Chondrocyte (in vitro differentiated cells): ENCODE measurements at regions not wholly inside any gene's neighbourhood (a gene's known extent, or its start where the extent isn't known, plus 50 kb on each side); places are given as distances from the start of the nearest gene placed in this dataset.

Experiments
- DNase-seq: peaks from one replicate; pipeline ENCODE4 v3.0.0; 2021; ENCODE audit warnings: mixed read lengths, low spot score
- H3K27ac Mint-ChIP-seq: one replicate; pipeline ENCODE4 v1.8.0; 2021; ENCODE audit warnings: mild to moderate bottlenecking, moderate library complexity, mixed read lengths; ENCODE audit not compliant: unreplicated experiment
- H3K27me3 Mint-ChIP-seq: 2 replicates; pipeline ENCODE4 v1.8.0; 2021; ENCODE audit warnings: low read depth, mixed read lengths
- H3K36me3 Mint-ChIP-seq: 2 replicates; pipeline ENCODE4 v1.8.0; 2021; ENCODE audit warnings: low read depth, mixed read lengths
- H3K4me1 Mint-ChIP-seq: 2 replicates; pipeline ENCODE4 v1.8.0; 2021; ENCODE audit warnings: low read depth, mild to moderate bottlenecking, mixed read lengths
- H3K4me3 Mint-ChIP-seq: one replicate; pipeline ENCODE4 v1.8.0; 2021; ENCODE audit warnings: mild to moderate bottlenecking, moderate library complexity, mixed read lengths; ENCODE audit not compliant: unreplicated experiment
- H3K9me3 Mint-ChIP-seq: 2 replicates; pipeline ENCODE4 v1.8.0; 2021; ENCODE audit warnings: low read depth, mixed read lengths
- TF ChIP-seq, protein P1 (sequence below): fragments of 200-600 bp; sonication (generic); IDR thresholded peaks from 2 replicates; pipeline ENCODE4 v1.5.0; 2021; ENCODE audit warnings: antibody characterized with exemption, mild to moderate bottlenecking, moderate library complexity

DNA sequence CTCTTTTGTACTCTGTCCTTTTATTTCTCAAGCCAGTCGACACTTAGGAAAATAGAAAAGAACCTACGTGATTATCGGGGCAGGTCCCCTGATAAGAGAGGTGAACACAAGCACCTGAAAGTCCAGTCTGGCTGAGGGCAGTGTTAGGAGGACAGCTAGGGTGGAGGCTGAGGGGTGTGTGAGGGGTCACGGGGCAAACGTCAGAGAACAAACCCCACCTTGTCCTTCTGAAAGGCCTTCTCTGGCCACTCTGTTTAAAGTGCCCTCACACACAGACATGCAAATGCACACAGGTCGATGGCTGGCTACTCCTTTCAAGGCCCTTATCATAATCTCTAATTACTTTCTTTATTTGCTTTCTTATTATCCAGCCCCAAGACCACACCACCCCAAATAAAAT lies 108.8 kb downstream of the ESM1 start:
- DNase-seq, result no peak
- peaks cover 2% of the 10 kb centered on the region for H3K36me3 Mint-ChIP-seq
- H3K27ac Mint-ChIP-seq, result no peak overlapping the region
- TF ChIP-seq, protein P1, sequence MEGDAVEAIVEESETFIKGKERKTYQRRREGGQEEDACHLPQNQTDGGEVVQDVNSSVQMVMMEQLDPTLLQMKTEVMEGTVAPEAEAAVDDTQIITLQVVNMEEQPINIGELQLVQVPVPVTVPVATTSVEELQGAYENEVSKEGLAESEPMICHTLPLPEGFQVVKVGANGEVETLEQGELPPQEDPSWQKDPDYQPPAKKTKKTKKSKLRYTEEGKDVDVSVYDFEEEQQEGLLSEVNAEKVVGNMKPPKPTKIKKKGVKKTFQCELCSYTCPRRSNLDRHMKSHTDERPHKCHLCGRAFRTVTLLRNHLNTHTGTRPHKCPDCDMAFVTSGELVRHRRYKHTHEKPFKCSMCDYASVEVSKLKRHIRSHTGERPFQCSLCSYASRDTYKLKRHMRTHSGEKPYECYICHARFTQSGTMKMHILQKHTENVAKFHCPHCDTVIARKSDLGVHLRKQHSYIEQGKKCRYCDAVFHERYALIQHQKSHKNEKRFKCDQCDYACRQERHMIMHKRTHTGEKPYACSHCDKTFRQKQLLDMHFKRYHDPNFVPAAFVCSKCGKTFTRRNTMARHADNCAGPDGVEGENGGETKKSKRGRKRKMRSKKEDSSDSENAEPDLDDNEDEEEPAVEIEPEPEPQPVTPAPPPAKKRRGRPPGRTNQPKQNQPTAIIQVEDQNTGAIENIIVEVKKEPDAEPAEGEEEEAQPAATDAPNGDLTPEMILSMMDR, result no peak
- H3K9me3 Mint-ChIP-seq, result no peaks in the 10 kb centered on the region
- peaks cover 22% of the 10 kb centered on the region for H3K4me1 Mint-ChIP-seq
- H3K27me3 Mint-ChIP-seq, result peaks cover 3% of the 10 kb centered on the region
- no peak overlapping the region for H3K4me3 Mint-ChIP-seq

DNA sequence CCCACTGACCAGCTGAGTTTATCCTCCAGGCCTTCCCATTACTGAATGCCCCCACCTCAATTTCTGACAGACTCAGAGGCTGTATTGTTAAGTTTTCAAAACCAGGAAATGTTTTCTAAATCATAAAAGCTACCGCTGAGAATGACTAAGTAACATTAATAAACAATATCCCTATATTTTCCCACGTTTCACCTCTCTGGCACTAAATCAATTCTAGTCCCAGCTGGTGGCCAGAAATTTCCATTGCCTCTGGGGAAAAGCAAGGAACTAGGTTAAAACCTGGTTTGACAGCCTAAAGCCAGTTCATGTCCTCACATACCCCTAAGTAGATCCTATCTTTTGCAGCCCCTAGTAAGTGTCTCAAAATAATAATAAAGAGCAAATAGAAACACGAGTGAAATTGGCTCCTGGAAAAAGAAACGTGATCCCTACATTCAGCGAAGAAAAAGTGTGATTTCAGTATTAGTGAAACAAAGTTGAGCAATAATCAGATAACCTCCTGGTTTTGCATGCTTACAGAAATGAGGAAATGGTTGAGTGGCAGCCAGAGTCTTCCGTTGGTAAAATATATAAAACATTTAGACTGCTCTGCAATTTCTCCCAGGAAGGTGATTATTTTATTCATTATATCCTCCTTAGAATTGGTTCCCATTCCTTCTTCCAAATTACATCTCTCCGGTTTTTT lies 110.9 kb downstream of the ESM1 start:
- Mint-ChIP-seq H3K27ac (peak overlapping the region; percentile 33), H3K27me3 (peaks cover 3% of the 10 kb centered on the region), H3K4me3 (no peak overlapping the region), H3K36me3 (peaks cover 2% of the 10 kb centered on the region), H3K9me3 (no peaks in the 10 kb centered on the region), H3K4me1 (peaks cover 23% of the 10 kb centered on the region)
- no peak for DNase-seq
- TF ChIP-seq, protein P1, result no peak

DNA sequence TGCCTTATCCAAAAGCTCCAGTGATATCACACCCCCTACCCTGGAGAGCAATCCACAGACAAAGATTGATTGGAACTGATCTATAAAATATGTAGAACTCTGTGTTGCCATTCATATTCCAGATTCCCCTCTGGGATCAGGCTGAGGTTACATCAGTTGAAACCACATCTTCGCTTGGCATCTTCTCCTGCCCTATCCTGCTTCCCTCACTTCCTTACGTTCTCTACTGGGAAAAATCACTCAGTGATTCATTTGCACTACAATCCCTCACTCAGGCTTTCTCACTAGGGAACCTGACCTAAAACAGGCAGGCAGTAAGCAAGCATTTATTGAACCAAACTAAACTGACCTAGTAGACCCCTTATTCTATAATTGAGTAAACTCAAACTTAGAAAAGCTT lies 111.7 kb downstream of the ESM1 start:
- H3K4me1 Mint-ChIP-seq, result peaks cover 23% of the 10 kb centered on the region
- no peaks in the 10 kb centered on the region for H3K9me3 Mint-ChIP-seq
- TF ChIP-seq, protein P1, result no peak
- DNase-seq, result no peak
- no peak overlapping the region for H3K4me3 Mint-ChIP-seq
- H3K27ac Mint-ChIP-seq, result peak overlapping the region; percentile 24
- H3K36me3 Mint-ChIP-seq, result peaks cover 2% of the 10 kb centered on the region
- H3K27me3 Mint-ChIP-seq, result peaks cover 3% of the 10 kb centered on the region

DNA sequence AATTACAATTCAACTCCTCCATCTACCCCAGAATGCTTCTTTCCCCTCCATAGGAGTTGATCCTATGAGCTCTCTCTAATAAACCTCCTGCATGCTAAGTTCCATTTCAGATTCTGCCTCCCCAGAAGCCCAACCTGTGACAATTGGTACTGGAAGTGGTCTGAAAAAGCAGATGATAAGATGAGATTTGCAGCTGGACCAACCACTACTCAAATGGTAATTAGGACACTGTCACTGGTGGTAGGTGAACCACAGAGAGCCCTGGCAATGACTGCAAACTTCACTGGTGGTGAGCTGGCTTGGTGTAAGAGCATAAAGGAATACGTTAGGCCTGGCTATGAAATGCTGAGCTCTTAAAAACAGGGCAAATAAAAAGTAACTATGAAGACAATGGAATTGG lies 112.6 kb downstream of the ESM1 start:
- Mint-ChIP-seq H3K27me3 (peaks cover 3% of the 10 kb centered on the region), H3K4me1 (peaks cover 23% of the 10 kb centered on the region), H3K36me3 (peaks cover 2% of the 10 kb centered on the region), H3K4me3 (no peak overlapping the region), H3K9me3 (no peaks in the 10 kb centered on the region), H3K27ac (no peak overlapping the region)
- DNase-seq, result no peak
- TF ChIP-seq, protein P1, result no peak

DNA sequence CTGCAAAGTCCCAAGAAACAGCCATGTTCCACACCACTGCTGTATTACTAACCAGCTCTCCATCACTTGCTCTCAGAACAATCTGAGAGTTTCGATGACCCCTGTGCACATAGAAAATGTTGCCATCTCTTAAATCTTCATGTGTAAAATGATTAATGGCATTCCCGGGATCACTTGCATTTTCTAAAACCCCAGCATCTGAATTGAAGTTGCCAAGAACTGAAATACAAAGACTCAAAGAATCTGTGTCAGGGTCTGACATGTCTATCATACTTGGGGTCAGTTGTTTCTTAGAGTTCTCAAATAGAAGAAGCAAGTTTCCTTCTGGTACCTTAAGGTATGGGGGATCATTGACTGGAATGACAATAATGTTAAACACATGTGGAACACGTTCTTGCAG lies 115.1 kb downstream of the ESM1 start:
- H3K27ac Mint-ChIP-seq, result no peak overlapping the region
- no peak overlapping the region for H3K4me3 Mint-ChIP-seq
- no peaks in the 10 kb centered on the region for H3K27me3 Mint-ChIP-seq
- no peak for DNase-seq
- H3K9me3 Mint-ChIP-seq, result no peaks in the 10 kb centered on the region
- H3K4me1 Mint-ChIP-seq, result peaks cover 29% of the 10 kb centered on the region
- TF ChIP-seq, protein P1, result no peak
- H3K36me3 Mint-ChIP-seq, result no peaks in the 10 kb centered on the region
